ENCODE measurements at regions not wholly inside any gene's neighbourhood (a gene's known extent, or its start where the extent isn't known, plus 50 kb on each side); places are given as distances from the start of the nearest gene placed in this dataset.

GRCh38 chr20:40232756-40233155, 456.3 kb downstream of the MAFB start:
- no peak for DNase-seq (ENCODE audit: low read depth in 3 of 3)

- DNase-seq (ENCODE audit: low read depth in 3 of 3) = no peak
These were observed 456.8 kb downstream of the MAFB start for GRCh38 chr20:40232273-40232672.

DNA sequence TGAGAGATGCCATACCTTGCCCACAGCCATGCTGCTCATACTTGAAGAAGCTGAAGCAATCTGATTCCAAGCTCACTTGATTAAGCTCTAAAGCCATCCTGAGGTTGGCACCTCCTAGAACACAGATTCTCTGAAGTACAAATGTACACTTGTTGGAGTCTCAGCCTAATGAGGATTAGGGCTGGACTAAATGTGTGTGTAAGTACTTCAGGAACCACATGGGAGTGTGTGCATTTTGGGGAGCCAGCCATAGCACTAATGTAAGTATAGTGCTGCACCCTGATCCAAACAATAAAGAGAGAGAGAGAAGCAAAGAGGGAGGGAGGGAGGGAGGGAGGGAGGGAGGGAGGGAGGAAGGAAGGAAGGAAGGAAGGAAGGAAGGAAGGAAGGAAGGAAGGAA, 458.6 kb downstream of the MAFB start:
- DNase-seq (ENCODE audit: low read depth in 3 of 3) = no peak

DNA sequence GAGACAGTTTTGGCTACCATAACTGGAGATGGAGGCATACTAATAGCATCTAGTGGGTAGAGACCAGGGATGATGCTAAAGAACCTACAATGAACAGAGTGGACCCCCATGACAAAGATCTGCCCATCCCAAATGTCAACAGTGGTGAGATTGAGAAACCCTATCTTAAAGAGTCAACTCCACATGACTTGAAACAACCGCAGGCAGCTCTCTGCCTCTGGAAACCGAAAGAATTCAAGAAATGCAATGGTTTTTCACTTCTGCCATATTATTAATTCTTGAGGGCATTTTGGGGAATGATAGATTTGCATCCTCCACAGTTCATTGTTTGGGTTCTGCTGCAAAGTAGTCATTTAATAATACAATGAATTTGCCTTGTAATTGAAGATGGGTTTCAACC, 463.4 kb downstream of the MAFB start:
- DNase-seq (ENCODE audit: low read depth in 3 of 3) = no peak

GRCh38 chr20:40223810-40224209, 465.2 kb downstream of the MAFB start:
- no peak for DNase-seq (ENCODE audit: low read depth in 3 of 3)

- DNase-seq (ENCODE audit: low read depth in 3 of 3) = no peak
These were observed 470.1 kb downstream of the MAFB start for GRCh38 chr20:40218971-40219370.

DNA sequence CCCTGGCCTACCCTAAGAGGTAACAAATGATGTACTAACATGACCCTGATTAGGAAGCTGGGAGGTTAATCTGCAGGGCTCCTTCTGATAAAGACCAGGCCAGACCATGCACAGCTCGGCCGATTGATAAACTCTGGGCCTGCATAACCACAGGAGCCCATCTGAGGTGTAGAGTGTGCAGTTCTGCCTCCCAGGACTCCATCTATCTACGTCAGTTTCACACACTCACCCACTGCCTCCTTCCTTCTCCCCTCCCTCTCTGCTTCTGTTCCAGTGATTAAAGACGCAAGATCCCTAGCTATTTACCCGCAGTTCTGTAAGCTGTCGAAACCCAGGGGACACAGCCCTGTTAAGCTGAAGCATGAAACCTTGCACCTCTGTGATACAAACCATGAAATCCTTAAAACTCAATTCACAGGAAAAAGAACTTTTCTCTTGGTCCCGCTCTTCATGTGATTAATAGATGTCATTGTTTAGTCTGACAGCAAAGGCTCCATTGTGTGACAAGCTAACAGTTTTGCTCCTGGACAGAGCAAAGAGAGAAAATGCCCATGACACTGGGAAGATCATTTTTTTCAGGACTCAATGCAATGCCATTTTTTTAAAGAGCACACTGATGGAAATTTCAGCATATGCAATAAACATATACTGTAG, 470.6 kb downstream of the MAFB start:
- no peak for DNase-seq (ENCODE audit: low read depth in 3 of 3)

DNA sequence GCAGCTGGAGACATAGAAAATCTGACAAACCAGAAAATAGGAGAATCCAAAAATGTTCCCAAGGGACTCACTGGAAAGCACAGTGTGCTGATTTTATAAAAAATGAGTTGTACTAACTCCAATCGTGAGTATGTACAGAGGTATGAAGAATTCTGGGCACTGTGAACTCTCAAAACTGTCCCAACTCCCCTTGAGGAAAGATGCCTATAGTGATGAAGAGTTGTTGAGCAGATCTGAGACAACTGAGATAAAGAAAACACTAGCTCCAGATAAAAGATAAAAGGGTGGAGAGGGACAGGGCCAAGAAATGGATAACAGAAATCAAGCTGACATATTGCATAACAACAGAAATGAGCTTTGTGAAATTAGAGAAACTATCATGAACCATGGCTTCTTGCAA, 481.4 kb downstream of the MAFB start:
- no peak for DNase-seq (ENCODE audit: low read depth in 3 of 3)

DNA sequence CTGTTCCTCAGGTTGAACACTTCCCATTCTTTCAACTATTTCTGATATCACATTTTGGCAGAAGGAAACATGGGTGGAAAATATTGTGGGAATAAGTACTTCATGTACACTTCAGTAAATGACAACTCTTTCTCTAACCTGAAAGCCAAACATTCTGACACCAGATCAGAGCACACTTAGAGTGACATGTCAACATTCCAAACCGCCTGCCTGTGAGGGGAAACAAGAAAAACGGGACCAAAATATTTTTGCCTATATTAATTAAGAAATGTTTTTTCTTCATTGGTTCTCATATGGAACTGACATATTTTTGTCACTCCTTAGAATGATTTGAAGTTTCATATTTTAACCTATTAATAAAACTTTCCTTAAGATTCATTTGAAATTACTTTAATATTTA, 483.1 kb downstream of the MAFB start:
- DNase-seq (ENCODE audit: low read depth in 3 of 3) = no peak

DNA sequence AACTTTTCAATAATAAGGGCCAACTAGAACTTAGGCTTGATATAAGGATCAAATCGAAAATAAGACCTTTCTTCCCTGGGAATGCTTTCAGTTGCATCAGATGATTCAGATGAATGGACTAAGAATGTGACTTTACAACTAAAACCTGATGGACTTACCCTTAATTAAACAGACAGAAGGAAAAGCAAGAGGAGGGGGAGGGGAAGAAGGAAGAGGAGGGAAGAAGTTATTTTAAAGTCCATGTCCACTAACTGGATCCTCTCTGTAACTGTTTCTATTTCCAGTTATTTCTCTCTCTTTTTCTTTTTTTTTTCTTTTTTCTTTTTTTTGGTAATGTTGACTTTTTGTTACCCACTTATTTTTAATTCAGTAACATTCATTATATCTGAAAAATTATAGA, 486.0 kb downstream of the MAFB start:
- DNase-seq (ENCODE audit: low read depth in 3 of 3) = no peak

GRCh38 chr20:40197691-40198090, 491.3 kb downstream of the MAFB start:
- DNase-seq (ENCODE audit: low read depth in 3 of 3) = no peak

- DNase-seq (ENCODE audit: low read depth in 3 of 3) = no peak
These were observed 492.1 kb downstream of the MAFB start for GRCh38 chr20:40196846-40197436.

- no peak for DNase-seq (ENCODE audit: low read depth in 3 of 3)
These were observed 493.3 kb downstream of the MAFB start for GRCh38 chr20:40195742-40196141.

DNA sequence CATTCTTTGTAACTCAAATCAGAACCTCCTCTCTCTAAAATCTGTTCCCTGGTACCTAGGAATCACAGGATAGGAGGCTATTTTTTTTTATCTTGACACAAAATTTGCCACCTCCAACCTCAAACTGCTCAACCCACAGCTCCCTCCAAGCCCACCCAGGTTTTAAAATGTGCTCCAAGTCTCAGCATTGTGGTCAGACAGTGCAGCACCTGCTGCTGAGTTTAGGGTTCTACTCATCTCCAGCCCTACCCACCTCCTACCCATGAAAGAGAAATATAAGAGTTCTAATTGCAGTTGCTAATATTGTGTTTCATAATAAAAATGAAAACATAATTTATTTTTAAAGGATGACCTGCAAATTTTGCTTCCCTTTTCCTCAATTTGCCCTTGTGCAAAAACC, 496.5 kb downstream of the MAFB start:
- no peak for DNase-seq (ENCODE audit: low read depth in 3 of 3)

DNA sequence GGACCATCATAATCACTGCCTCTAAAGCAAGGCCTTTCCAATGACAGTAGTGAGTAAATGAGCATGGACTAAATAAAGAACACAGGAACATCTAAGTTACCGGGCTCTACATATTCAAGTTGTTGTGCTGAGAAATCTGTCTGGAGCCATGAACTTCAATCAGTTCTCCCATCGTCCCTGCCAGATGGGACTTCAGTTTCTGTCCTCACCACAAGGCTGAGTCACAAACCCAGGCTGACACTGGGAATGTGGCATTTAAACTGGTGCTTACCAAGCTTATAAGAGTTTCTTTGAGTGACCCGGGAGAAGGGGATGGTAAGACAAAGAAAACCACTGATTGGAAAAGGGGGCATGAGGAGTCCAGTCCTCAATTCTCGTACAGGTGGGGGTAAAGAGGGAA, 497.0 kb downstream of the MAFB start:
- DNase-seq (ENCODE audit: low read depth in 3 of 3) = no peak

DNA sequence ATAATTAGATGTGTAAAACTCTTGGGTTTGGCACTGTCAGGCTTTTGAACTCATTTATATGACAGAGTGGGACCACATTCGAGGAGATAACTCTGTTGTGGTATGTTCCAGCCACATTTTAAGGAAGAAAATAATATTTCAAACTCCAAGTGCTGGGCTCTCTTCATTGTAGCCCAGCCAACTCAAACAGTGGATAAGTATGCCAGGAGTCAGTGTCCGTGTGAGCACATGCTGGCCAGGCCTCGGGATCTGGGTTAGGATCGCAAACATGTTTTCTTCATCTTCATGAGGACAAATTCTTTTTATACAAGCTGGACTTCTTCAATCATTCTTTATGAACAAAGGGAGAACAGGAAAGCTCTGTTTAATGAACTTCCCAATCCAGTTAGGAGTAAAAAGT, 497.5 kb downstream of the MAFB start:
- no peak for DNase-seq (ENCODE audit: low read depth in 3 of 3)

DNA sequence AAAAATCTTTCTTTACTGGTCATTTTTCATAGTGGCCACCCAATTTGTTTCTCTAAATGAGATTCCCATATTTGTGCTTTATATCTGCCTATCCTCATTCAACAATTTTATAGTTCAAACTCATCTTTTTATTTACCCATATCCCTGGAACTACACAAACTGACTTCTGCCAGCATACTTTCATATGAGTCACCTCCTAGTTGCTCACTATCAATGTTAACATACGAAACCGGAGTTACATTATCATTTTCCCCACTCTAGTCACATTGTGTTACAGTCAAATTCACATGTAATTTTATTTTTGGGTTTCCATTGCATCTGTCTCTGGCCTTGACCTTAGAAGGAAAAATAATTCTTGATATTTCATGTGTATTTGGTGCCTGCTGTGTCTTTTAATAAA, 499.4 kb downstream of the MAFB start:
- no peak for DNase-seq (ENCODE audit: low read depth in 3 of 3)

DNA sequence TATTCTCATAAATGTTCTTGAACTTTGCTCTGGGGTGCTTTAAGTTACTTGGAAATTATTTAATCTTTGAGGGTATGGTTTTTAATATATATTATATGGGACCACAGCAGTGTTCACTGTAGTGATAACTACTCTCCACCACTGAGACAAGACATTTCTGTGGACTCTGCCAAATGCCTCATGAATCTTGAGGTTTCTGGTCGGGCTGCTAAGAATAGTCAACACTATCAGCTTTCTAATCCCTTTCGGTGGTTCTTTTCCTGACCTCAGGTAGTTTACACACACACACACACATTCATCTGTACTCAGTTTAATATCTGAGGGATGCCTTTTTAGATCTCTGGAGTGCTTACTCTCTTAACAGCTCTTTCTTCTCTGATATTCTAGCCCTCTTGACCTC, 500.7 kb downstream of the MAFB start:
- DNase-seq (ENCODE audit: low read depth in 3 of 3) = no peak

GRCh38 chr20:40186826-40187225, 502.2 kb downstream of the MAFB start:
- DNase-seq (ENCODE audit: low read depth in 3 of 3) = no peak

GRCh38 chr20:40181676-40182075, 507.4 kb downstream of the MAFB start:
- DNase-seq (ENCODE audit: low read depth in 3 of 3) = no peak

- DNase-seq (ENCODE audit: low read depth in 3 of 3) = no peak
These were observed 512.8 kb downstream of the MAFB start for GRCh38 chr20:40176098-40176841.

- DNase-seq (ENCODE audit: low read depth in 3 of 3) = no peak
These were observed 513.7 kb downstream of the MAFB start for GRCh38 chr20:40175296-40175695.

DNA sequence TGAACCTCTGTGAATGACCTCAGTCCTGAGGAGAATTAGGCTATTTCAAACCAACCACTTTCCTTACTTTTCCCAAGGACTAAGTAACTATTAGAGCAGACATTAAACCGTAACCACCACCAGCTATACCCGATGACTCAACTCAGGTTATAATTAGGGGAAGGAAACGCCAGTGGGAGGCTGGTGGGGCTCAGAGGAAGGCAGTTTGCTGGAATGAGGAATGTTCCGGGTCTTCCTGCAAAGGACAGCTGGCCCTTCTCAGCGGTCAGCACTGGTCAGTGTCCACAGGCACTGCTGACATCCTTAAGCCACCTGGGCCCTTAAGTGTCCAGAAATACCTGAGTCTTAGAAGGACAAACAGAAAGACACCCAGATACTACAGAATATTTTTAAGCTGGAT, 515.2 kb downstream of the MAFB start:
- no peak for DNase-seq (ENCODE audit: low read depth in 3 of 3)
